H1 (cell line): ENCODE measurements at regions not wholly inside any gene's neighbourhood (a gene's known extent, or its start where the extent isn't known, plus 50 kb on each side); places are given as distances from the start of the nearest gene placed in this dataset.

ENCODE experiments used
- ATF2 ChIP-seq: IDR thresholded peaks from 2 replicates; pipeline ENCODE4 v1.6.1; 2012; ENCODE audit warnings: low read length, inconsistent platforms
- BRCA1 ChIP-seq: IDR thresholded peaks from 2 replicates; pipeline ENCODE4 v1.6.1; 2012; ENCODE audit warnings: low read depth, low read length, improper control_type of control experiment
- CREB1 ChIP-seq: IDR thresholded peaks from 2 replicates; pipeline ENCODE4 v1.6.1; 2012; ENCODE audit warnings: inconsistent platforms

- no peak for TF ChIP-seq ATF2
- no peak for TF ChIP-seq BRCA1
- TF ChIP-seq CREB1: no peak
Measured at GRCh38 chr13:72585254-72585653, 142.2 kb downstream of the MZT1 start (continued).
